Left lung (tissue), 4 donors: ENCODE measurements at regions not wholly inside any gene's neighbourhood (a gene's known extent, or its start where the extent isn't known, plus 50 kb on each side); places are given as distances from the start of the nearest gene placed in this dataset.
A peak's percentile ranks its signal among the peaks of the same experiment; 100 is the strongest.

Source experiments
- ATAC-seq: fragments of 200-7000 bp; cut with Tn5 transposase; one replicate; pipeline ENCODE4 v1.9.1; 2020; ENCODE audit warnings: moderate library complexity
- DNase-seq, 4 donors: peaks; one replicate each; pipeline ENCODE4 v3.0.0-alpha.2; 2013 to 2020
- H3K27ac ChIP-seq, 2 donors: fragments of 200-600 bp; sonication (generic) in 1 of 2; one replicate each; pipeline versions ENCODE4 v1.5.0 to v1.8.0; 2020 to 2021
- H3K27me3 ChIP-seq, 2 donors: fragments of 200-600 bp; sonication (generic) in 1 of 2; one replicate each; pipeline versions ENCODE4 v1.5.0 to v1.8.0; 2020 to 2021
- H3K36me3 ChIP-seq, 2 donors: fragments of 200-600 bp; sonication (generic) in 1 of 2; one replicate each; pipeline versions ENCODE4 v1.5.0 to v1.8.0; 2020 to 2021
- H3K4me1 ChIP-seq, 2 donors: fragments of 200-600 bp; one replicate each; pipeline ENCODE4 v1.8.0; 2021
- H3K4me3 ChIP-seq, 2 donors: fragments of 200-600 bp; sonication (generic) in 1 of 2; one replicate each; pipeline versions ENCODE4 v1.5.0 to v1.8.0; 2020 to 2021; ENCODE audit warnings: mild to moderate bottlenecking in 1 of 2
- H3K9me3 ChIP-seq, 2 donors: fragments of 200-600 bp; sonication (generic) in 1 of 2; one replicate each; pipeline versions ENCODE4 v1.5.0 to v1.8.0; 2020 to 2021
- CTCF ChIP-seq, 2 donors: fragments of 200-600 bp; sonication (generic) in 1 of 2; IDR thresholded peaks; one replicate each; pipeline versions ENCODE4 v1.5.0 to v1.8.0; 2021; ENCODE audit warnings: antibody characterized with exemption in 2 of 2
- intact Hi-C, 2 donors: fragments of 100-400 bp; cut with DNase I; formaldehyde crosslinking; loops; one replicate each; pipeline versions ENCODE4 v1.11.2 to v1.14.2; 2022
- donor health status: DM: no; HTN: yes; CAD: no.
- donor health status: DM: no; HTN: no; CAD: no.

- no peak for TF ChIP-seq CTCF (IDR thresholded peaks at IDR 0.05)
- DNase-seq = no peak
- no peak overlapping the region for H3K27ac ChIP-seq
- no peaks in the 10 kb centered on the region for H3K36me3 ChIP-seq
- no peaks in the 10 kb centered on the region for H3K4me1 ChIP-seq
- H3K4me3 ChIP-seq = no peak overlapping the region
- intact Hi-C loops = no loop called here
- no peaks in the 10 kb centered on the region for H3K9me3 ChIP-seq
- ATAC-seq = no peak
- no peaks in the 10 kb centered on the region for H3K27me3 ChIP-seq
Observed at GRCh38 chr9:75210215-75210614, 121.9 kb downstream of the OSTF1 start.

- Histone ChIP-seq H3K9me3 (no peaks in the 10 kb centered on the region), H3K27me3 (no peaks in the 10 kb centered on the region), H3K4me1 (no peaks in the 10 kb centered on the region), H3K4me3 (no peak overlapping the region), H3K27ac (no peak overlapping the region), H3K36me3 (no peaks in the 10 kb centered on the region)
- DNase-seq (no peak), ATAC-seq (no peak)
- intact Hi-C loops = no loop called here
- no peak for TF ChIP-seq CTCF (IDR thresholded peaks at IDR 0.05)
Observed at GRCh38 chr9:75213765-75214164, 125.5 kb downstream of the OSTF1 start.

- Histone ChIP-seq H3K9me3 (peaks cover 3 to 10% of the 10 kb centered on the region in 2 donors), H3K4me3 (no peak overlapping the region), H3K36me3 (peaks cover 0 to 4% of the 10 kb centered on the region in 2 donors), H3K27ac (no peak overlapping the region), H3K4me1 (no peaks in the 10 kb centered on the region), H3K27me3 (no peaks in the 10 kb centered on the region)
- intact Hi-C loops = no loop called here
- no peak for ATAC-seq
- TF ChIP-seq CTCF (IDR thresholded peaks at IDR 0.05) = no peak
- no peak for DNase-seq
Observed at GRCh38 chr9:75226403-75227139, 138.3 kb downstream of the OSTF1 start.

GRCh38 chr9:75228893-75229292 lies 140.6 kb downstream of the OSTF1 start:
- H3K9me3 ChIP-seq = peaks cover 0 to 10% of the 10 kb centered on the region in 2 donors
- intact Hi-C loops = no loop called here
- H3K27me3 ChIP-seq = no peaks in the 10 kb centered on the region
- DNase-seq (no peak), ATAC-seq (no peak)
- no peak overlapping the region for H3K4me3 ChIP-seq
- no peak overlapping the region for H3K27ac ChIP-seq
- peaks cover 0 to 4% of the 10 kb centered on the region in 2 donors for H3K36me3 ChIP-seq
- no peaks in the 10 kb centered on the region for H3K4me1 ChIP-seq
- no peak for TF ChIP-seq CTCF (IDR thresholded peaks at IDR 0.05)

GRCh38 chr9:75229605-75230332 lies 141.5 kb downstream of the OSTF1 start:
- H3K4me3 ChIP-seq = no peak overlapping the region
- no peak for TF ChIP-seq CTCF (IDR thresholded peaks at IDR 0.05)
- peaks cover 0 to 10% of the 10 kb centered on the region in 2 donors for H3K9me3 ChIP-seq
- no peaks in the 10 kb centered on the region for H3K4me1 ChIP-seq
- peak in 2 of 4 donors; percentile 19 to 46 for DNase-seq
- H3K27me3 ChIP-seq = no peaks in the 10 kb centered on the region
- intact Hi-C loops = no loop called here
- peaks cover 0 to 4% of the 10 kb centered on the region in 2 donors for H3K36me3 ChIP-seq
- ATAC-seq = peak; percentile 95
- peak overlapping the region in 1 of 2 donors; percentile 30 for H3K27ac ChIP-seq
